CD14-positive monocyte (primary cell): ENCODE measurements at regions not wholly inside any gene's neighbourhood (a gene's known extent, or its start where the extent isn't known, plus 50 kb on each side); places are given as distances from the start of the nearest gene placed in this dataset.

Experiments used
- DNase-seq, 3 donors: peaks; one replicate each; pipeline ENCODE4 v3.0.0-alpha.2; 2011 to 2022
- H2AFZ ChIP-seq: 2 replicates; pipeline ENCODE4 v1.6.0; 2012; ENCODE audit warnings: mild to moderate bottlenecking, low read depth, low read length, inconsistent platforms; ENCODE audit not compliant: insufficient read depth, poor library complexity, severe bottlenecking
- H3K27ac ChIP-seq, 2 donors: 1 replicate in 1 of 2; 2 replicates in 1 of 2; pipeline ENCODE4 v1.5.1; 2012 to 2013; ENCODE audit warnings: low read length in 2 of 2, control low read depth in 1 of 2, inconsistent platforms in 1 of 2, low read depth in 1 of 2, mild to moderate bottlenecking in 1 of 2
- H3K27me3 ChIP-seq, 2 donors: one replicate each; pipeline versions ENCODE4 v1.6.0 to v1.6.1; 2011 to 2013; ENCODE audit warnings: low read length in 2 of 2; ENCODE audit not compliant: control insufficient read depth in 2 of 2, insufficient read depth in 2 of 2
- H3K36me3 ChIP-seq, 2 donors: replicated peaks in 1 of 2; 1 replicate in 1 of 2; 2 replicates in 1 of 2; pipeline versions ENCODE4 v1.5.1 to v1.6.1; 2012 to 2013; ENCODE audit warnings: low read length in 2 of 2, control low read depth in 1 of 2, inconsistent platforms in 1 of 2, mild to moderate bottlenecking in 1 of 2; ENCODE audit not compliant: insufficient read depth in 2 of 2, control insufficient read depth in 1 of 2
- H3K4me1 ChIP-seq, 2 donors: 1 replicate in 1 of 2; 2 replicates in 1 of 2; pipeline versions ENCODE4 v1.5.1 to v1.6.1; 2012 to 2013; ENCODE audit warnings: low read length in 2 of 2, control low read depth in 1 of 2, inconsistent platforms in 1 of 2, mild to moderate bottlenecking in 1 of 2, moderate library complexity in 1 of 2; ENCODE audit not compliant: insufficient read depth in 2 of 2, control insufficient read depth in 1 of 2
- H3K4me2 ChIP-seq: replicated peaks from 2 replicates; pipeline ENCODE3; 2012; ENCODE audit warnings: low read length, moderate library complexity, mild to moderate bottlenecking; ENCODE audit not compliant: poor library complexity, severe bottlenecking; ENCODE audit errors: extremely low read depth
- H3K4me3 ChIP-seq, 3 experiments: fragments of 200-600 bp in 1 of 3; sonication (generic) in 1 of 3; replicated peaks in 1 of 3; 1 replicate in 2 of 3; 2 replicates in 1 of 3; pipeline ENCODE4 v1.5.1; 2011 to 2013; ENCODE audit warnings: low read length in 3 of 3, mild to moderate bottlenecking in 3 of 3, control low read depth in 2 of 3, low read depth in 2 of 3, inconsistent platforms in 1 of 3, moderate library complexity in 1 of 3
- H3K79me2 ChIP-seq: 2 replicates; pipeline ENCODE4 v1.6.0; 2012; ENCODE audit warnings: mild to moderate bottlenecking, control low read depth, inconsistent platforms, low read length, moderate library complexity; ENCODE audit not compliant: insufficient read depth
- H3K9ac ChIP-seq: 2 replicates; pipeline ENCODE4 v1.6.0; 2017; ENCODE audit warnings: low read length, mild to moderate bottlenecking; ENCODE audit not compliant: insufficient read depth, poor library complexity, severe bottlenecking
- H3K9me3 ChIP-seq, 2 donors: replicated peaks in 1 of 2; 1 replicate in 1 of 2; 2 replicates in 1 of 2; pipeline versions ENCODE4 v1.5.1 to v1.6.1; 2012 to 2013; ENCODE audit warnings: low read length in 2 of 2, control low read depth in 1 of 2; ENCODE audit not compliant: control insufficient read depth in 1 of 2, insufficient read depth in 1 of 2
- H4K20me1 ChIP-seq: 2 replicates; pipeline ENCODE4 v1.6.0; 2012; ENCODE audit warnings: mild to moderate bottlenecking, low read length, control low read depth, moderate library complexity; ENCODE audit not compliant: insufficient read depth
- H3K27ac Mint-ChIP-seq, 7 donors: one replicate each; pipeline ENCODE4 v1.8.0; 2020; ENCODE audit warnings: mild to moderate bottlenecking in 7 of 7, mixed read lengths in 7 of 7, moderate library complexity in 6 of 7, inconsistent platforms in 2 of 7
- H3K27me3 Mint-ChIP-seq, 3 donors: one replicate each; pipeline ENCODE4 v1.8.0; 2021 to 2022; ENCODE audit warnings: low read depth in 3 of 3, mild to moderate bottlenecking in 3 of 3, mixed read lengths in 3 of 3, moderate library complexity in 3 of 3, inconsistent platforms in 1 of 3
- H3K36me3 Mint-ChIP-seq, 2 donors: one replicate each; pipeline ENCODE4 v1.8.0; 2020; ENCODE audit warnings: mixed read lengths in 2 of 2, inconsistent platforms in 1 of 2, mild to moderate bottlenecking in 1 of 2
- H3K4me1 Mint-ChIP-seq: one replicate; pipeline ENCODE4 v1.8.0; 2020; ENCODE audit warnings: mild to moderate bottlenecking, mixed read lengths
- H3K4me3 Mint-ChIP-seq, 2 donors: one replicate each; pipeline ENCODE4 v1.8.0; 2020; ENCODE audit warnings: mild to moderate bottlenecking in 2 of 2, mixed read lengths in 2 of 2, moderate library complexity in 1 of 2
- H3K9me3 Mint-ChIP-seq, 7 donors: one replicate each; pipeline ENCODE4 v1.8.0; 2020 to 2022; ENCODE audit warnings: mixed read lengths in 7 of 7, mild to moderate bottlenecking in 6 of 7, moderate library complexity in 6 of 7, inconsistent platforms in 2 of 7
- CTCF ChIP-seq: fragments of 200-600 bp; IDR thresholded peaks from one replicate; pipeline ENCODE4 v1.8.0; 2022; ENCODE audit warnings: antibody characterized with exemption, mild to moderate bottlenecking
- WGBS: methylation state at CpG from one replicate; pipeline ENCODE4 v1.1.5; 2013; ENCODE audit warnings: missing lambda C conversion rate; ENCODE audit not compliant: insufficient coverage; 5-methylcytosine and 5-hydroxymethylcytosine counted together
- intact Hi-C, 2 donors: fragments of 100-400 bp; cut with micrococcal nuclease; formaldehyde crosslinking; loops; one replicate each; pipeline versions ENCODE4 v1.15.0 to v1.15.1; 2023

GRCh38 chr14:94839348-94839747, 69.4 kb upstream of the GSC start:
- H3K4me1 Mint-ChIP-seq: no peaks in the 10 kb centered on the region
- peaks cover 0 to 9% (median 4%) of the 10 kb centered on the region in 7 donors for H3K9me3 Mint-ChIP-seq
- peaks cover 0 to 3% (median 1%) of the 10 kb centered on the region in 3 donors for H3K27me3 Mint-ChIP-seq
- no peak overlapping the region for H3K4me3 Mint-ChIP-seq
- no peak overlapping the region for H3K4me2 ChIP-seq
- no peak for TF ChIP-seq CTCF
- H3K36me3 Mint-ChIP-seq: no peaks in the 10 kb centered on the region
- intact Hi-C loops: no loop called here
- H3K27me3 ChIP-seq: no peaks in the 10 kb centered on the region
- no peaks in the 10 kb centered on the region for H4K20me1 ChIP-seq
- DNase-seq: no peak
- WGBS: 100% methylated on average over 1 of the region's 4 CpGs
- no peak overlapping the region for H3K4me3 ChIP-seq
- no peak overlapping the region for H3K9ac ChIP-seq
- no peaks in the 10 kb centered on the region for H3K9me3 ChIP-seq
- H3K27ac ChIP-seq: no peak overlapping the region
- H3K27ac Mint-ChIP-seq: no peak overlapping the region
- H3K79me2 ChIP-seq: no peaks in the 10 kb centered on the region
- no peaks in the 10 kb centered on the region for H3K4me1 ChIP-seq
- no peak overlapping the region for H2AFZ ChIP-seq
- no peaks in the 10 kb centered on the region for H3K36me3 ChIP-seq

- H3K4me3 Mint-ChIP-seq: no peak overlapping the region
- H4K20me1 ChIP-seq: no peaks in the 10 kb centered on the region
- no peaks in the 10 kb centered on the region for H3K36me3 ChIP-seq
- H3K9me3 Mint-ChIP-seq: peaks cover 0 to 7% (median 2%) of the 10 kb centered on the region in 7 donors
- H3K9ac ChIP-seq: no peak overlapping the region
- no peak overlapping the region for H2AFZ ChIP-seq
- H3K4me1 ChIP-seq: no peaks in the 10 kb centered on the region
- no peak overlapping the region for H3K27ac Mint-ChIP-seq
- no peaks in the 10 kb centered on the region for H3K79me2 ChIP-seq
- no peaks in the 10 kb centered on the region for H3K4me1 Mint-ChIP-seq
- H3K4me2 ChIP-seq: no peak overlapping the region
- H3K27me3 Mint-ChIP-seq: peaks cover 0 to 6% (median 2%) of the 10 kb centered on the region in 3 donors
- H3K27me3 ChIP-seq: no peaks in the 10 kb centered on the region
- H3K36me3 Mint-ChIP-seq: no peaks in the 10 kb centered on the region
- intact Hi-C loops: no loop called here
- no peak for TF ChIP-seq CTCF
- no peak for DNase-seq
- no peak overlapping the region for H3K27ac ChIP-seq
- no CpG with 5 or more reads among the region's 2 CpGs for WGBS
- H3K9me3 ChIP-seq: no peaks in the 10 kb centered on the region
- no peak overlapping the region for H3K4me3 ChIP-seq
Observed at GRCh38 chr14:94836849-94837248, 66.9 kb upstream of the GSC start.
